DOHH2 (cell line): ENCODE measurements at regions not wholly inside any gene's neighbourhood (a gene's known extent, or its start where the extent isn't known, plus 50 kb on each side); places are given as distances from the start of the nearest gene placed in this dataset.

Experiments used
- CTCF ChIP-seq: fragments of 200-600 bp; sonication (generic); IDR thresholded peaks from one replicate; pipeline ENCODE4 v1.5.1; 2014; ENCODE audit warnings: antibody characterized with exemption, mild to moderate bottlenecking, low read depth, low read length; ENCODE audit not compliant: poor library complexity, severe bottlenecking
- EZH2phosphoT487 ChIP-seq: fragments of 200-600 bp; sonication (generic); IDR thresholded peaks from 2 replicates; pipeline ENCODE4 v1.6.1; 2017; ENCODE audit warnings: borderline replicate concordance, mild to moderate bottlenecking, antibody characterized with exemption, low read length, moderate library complexity, mixed read lengths

- no peak for TF ChIP-seq EZH2phosphoT487
- no peak for TF ChIP-seq CTCF
Observed at GRCh38 chr14:85342858-85343607, 186.9 kb upstream of the FLRT2 start.
